ENCODE measurements at regions not wholly inside any gene's neighbourhood (a gene's known extent, or its start where the extent isn't known, plus 50 kb on each side); places are given as distances from the start of the nearest gene placed in this dataset.

GRCh38 chr7:3201306-3201705 is 99.7 kb upstream of the SDK1 start:
- no peak overlapping the region for H3K4me3 ChIP-seq (ENCODE audit: low read depth, low read length)
- H3K27me3 ChIP-seq (ENCODE audit: insufficient read depth, low read depth, severe bottlenecking), result no peaks in the 10 kb centered on the region
- no peaks in the 10 kb centered on the region for H3K9me3 ChIP-seq (ENCODE audit: severe bottlenecking)
- no peak for DNase-seq
- no peaks in the 10 kb centered on the region for H3K36me3 ChIP-seq
- no peak overlapping the region for H3K27ac ChIP-seq
- no peak for TF ChIP-seq CTCF (IDR thresholded peaks at IDR 0.05; ENCODE audit: low read depth, low read length)

GRCh38 chr7:3201937-3202710 is 98.9 kb upstream of the SDK1 start:
- Histone ChIP-seq H3K36me3 (no peaks in the 10 kb centered on the region), H3K4me3 (ENCODE audit: low read depth, low read length) (no peak overlapping the region), H3K27ac (no peak overlapping the region), H3K9me3 (ENCODE audit: severe bottlenecking) (no peaks in the 10 kb centered on the region), H3K27me3 (ENCODE audit: insufficient read depth, low read depth, severe bottlenecking) (no peaks in the 10 kb centered on the region)
- no peak for TF ChIP-seq CTCF (IDR thresholded peaks at IDR 0.05; ENCODE audit: low read depth, low read length)
- no peak for DNase-seq

GRCh38 chr7:3204526-3204925 is 96.5 kb upstream of the SDK1 start:
- Histone ChIP-seq H3K4me3 (ENCODE audit: low read depth, low read length) (no peak overlapping the region), H3K36me3 (no peaks in the 10 kb centered on the region), H3K27ac (no peak overlapping the region), H3K9me3 (ENCODE audit: severe bottlenecking) (no peaks in the 10 kb centered on the region), H3K27me3 (ENCODE audit: insufficient read depth, low read depth, severe bottlenecking) (no peaks in the 10 kb centered on the region)
- no peak for DNase-seq
- no peak for TF ChIP-seq CTCF (IDR thresholded peaks at IDR 0.05; ENCODE audit: low read depth, low read length)

- Histone ChIP-seq H3K36me3 (no peaks in the 10 kb centered on the region), H3K27ac (no peak overlapping the region), H3K27me3 (ENCODE audit: insufficient read depth, low read depth, severe bottlenecking) (no peaks in the 10 kb centered on the region), H3K9me3 (ENCODE audit: severe bottlenecking) (no peaks in the 10 kb centered on the region), H3K4me3 (ENCODE audit: low read depth, low read length) (no peak overlapping the region)
- TF ChIP-seq CTCF (IDR thresholded peaks at IDR 0.05; ENCODE audit: low read depth, low read length), result no peak
- DNase-seq, result no peak
Measured at GRCh38 chr7:3206101-3206500, 95.0 kb upstream of the SDK1 start.

- H3K9me3 ChIP-seq (ENCODE audit: severe bottlenecking), result no peaks in the 10 kb centered on the region
- H3K27ac ChIP-seq, result no peak overlapping the region
- no peak for TF ChIP-seq CTCF (IDR thresholded peaks at IDR 0.05; ENCODE audit: low read depth, low read length)
- no peak overlapping the region for H3K4me3 ChIP-seq (ENCODE audit: low read depth, low read length)
- H3K36me3 ChIP-seq, result no peaks in the 10 kb centered on the region
- no peak for DNase-seq
- H3K27me3 ChIP-seq (ENCODE audit: insufficient read depth, low read depth, severe bottlenecking), result no peaks in the 10 kb centered on the region
Measured at GRCh38 chr7:3206771-3207191, 94.3 kb upstream of the SDK1 start.

GRCh38 chr7:3207387-3207902 is 93.6 kb upstream of the SDK1 start:
- Histone ChIP-seq H3K9me3 (ENCODE audit: severe bottlenecking) (no peaks in the 10 kb centered on the region), H3K36me3 (no peaks in the 10 kb centered on the region), H3K27ac (no peak overlapping the region), H3K27me3 (ENCODE audit: insufficient read depth, low read depth, severe bottlenecking) (no peaks in the 10 kb centered on the region), H3K4me3 (ENCODE audit: low read depth, low read length) (no peak overlapping the region)
- no peak for DNase-seq
- TF ChIP-seq CTCF (IDR thresholded peaks at IDR 0.05; ENCODE audit: low read depth, low read length), result no peak
